ENCODE measurements at regions not wholly inside any gene's neighbourhood (a gene's known extent, or its start where the extent isn't known, plus 50 kb on each side); places are given as distances from the start of the nearest gene placed in this dataset.
A peak's percentile ranks its signal among the peaks of the same experiment; 100 is the strongest.

GRCh38 chrX:20487227-20487626 lies 220.5 kb upstream of the RPS6KA3 start:
- no peak overlapping the region for H3K4me3 Mint-ChIP-seq
- H3K36me3 Mint-ChIP-seq = no peaks in the 10 kb centered on the region
- H3K27ac Mint-ChIP-seq = no peak overlapping the region
- H3K4me1 Mint-ChIP-seq = peaks cover 5% of the 10 kb centered on the region
- no peak for DNase-seq
- no peaks in the 10 kb centered on the region for H3K27me3 Mint-ChIP-seq
- no peaks in the 10 kb centered on the region for H3K9me3 Mint-ChIP-seq

DNA sequence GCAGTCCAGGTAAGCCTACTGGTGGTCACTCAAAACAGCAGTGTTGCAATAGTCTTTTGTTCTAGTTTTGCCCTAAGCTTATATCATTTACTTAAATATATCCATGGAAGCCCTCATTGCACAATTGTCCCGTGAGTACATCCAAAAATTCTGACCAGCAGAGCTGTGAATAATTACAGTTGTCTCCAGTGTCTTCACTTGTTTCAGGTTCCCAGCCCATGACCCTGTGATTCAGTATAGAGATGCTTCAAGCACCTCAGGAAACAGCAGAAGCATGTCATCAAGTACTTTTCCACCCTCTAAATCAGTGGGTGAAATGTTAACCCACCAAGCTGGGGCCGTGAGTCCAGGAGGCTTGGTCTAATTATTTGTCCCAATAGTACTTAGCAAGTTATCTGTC lies 214.9 kb upstream of the RPS6KA3 start:
- no peaks in the 10 kb centered on the region for H3K36me3 Mint-ChIP-seq
- H3K4me1 Mint-ChIP-seq = no peaks in the 10 kb centered on the region
- H3K9me3 Mint-ChIP-seq = no peaks in the 10 kb centered on the region

DNA sequence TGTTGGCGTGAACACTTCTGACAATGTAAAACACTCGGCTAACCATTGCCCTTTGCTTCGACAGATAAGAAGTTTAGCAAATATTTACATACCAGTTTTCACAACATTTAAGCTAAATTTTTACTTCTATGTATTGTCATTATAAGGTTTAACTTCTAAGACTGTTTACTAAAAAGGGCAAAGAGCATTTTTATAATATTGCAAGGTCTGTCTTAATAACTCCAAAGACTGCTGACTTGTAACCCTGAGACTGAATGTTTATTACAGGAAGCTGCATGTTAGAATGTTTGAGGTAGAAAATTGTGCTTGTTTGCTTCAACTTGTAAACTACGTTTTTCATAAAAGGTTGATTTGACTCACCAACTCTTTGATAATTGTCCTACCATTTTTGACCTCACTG lies 213.2 kb upstream of the RPS6KA3 start:
- Mint-ChIP-seq H3K27me3 (no peaks in the 10 kb centered on the region), H3K9me3 (no peaks in the 10 kb centered on the region), H3K4me3 (no peak overlapping the region), H3K27ac (no peak overlapping the region), H3K4me1 (no peaks in the 10 kb centered on the region), H3K36me3 (no peaks in the 10 kb centered on the region)
- no peak for DNase-seq

More for the DNA sequence above, 214.9 kb upstream of the RPS6KA3 start:
- DNase-seq = no peak
- H3K27me3 Mint-ChIP-seq = no peaks in the 10 kb centered on the region
- H3K4me3 Mint-ChIP-seq = no peak overlapping the region
- H3K27ac Mint-ChIP-seq = no peak overlapping the region

- no peaks in the 10 kb centered on the region for H3K27me3 Mint-ChIP-seq
- no peaks in the 10 kb centered on the region for H3K36me3 Mint-ChIP-seq
- H3K9me3 Mint-ChIP-seq = no peaks in the 10 kb centered on the region
- DNase-seq = no peak
- H3K27ac Mint-ChIP-seq = no peak overlapping the region
- no peak overlapping the region for H3K4me3 Mint-ChIP-seq
- no peaks in the 10 kb centered on the region for H3K4me1 Mint-ChIP-seq
These were observed 212.3 kb upstream of the RPS6KA3 start for GRCh38 chrX:20479048-20479447.

GRCh38 chrX:20477836-20478524 lies 211.3 kb upstream of the RPS6KA3 start:
- no peaks in the 10 kb centered on the region for H3K4me1 Mint-ChIP-seq
- H3K9me3 Mint-ChIP-seq = no peaks in the 10 kb centered on the region
- H3K4me3 Mint-ChIP-seq = no peak overlapping the region
- H3K27me3 Mint-ChIP-seq = no peaks in the 10 kb centered on the region
- no peaks in the 10 kb centered on the region for H3K36me3 Mint-ChIP-seq
- H3K27ac Mint-ChIP-seq = no peak overlapping the region
- DNase-seq = no peak

DNA sequence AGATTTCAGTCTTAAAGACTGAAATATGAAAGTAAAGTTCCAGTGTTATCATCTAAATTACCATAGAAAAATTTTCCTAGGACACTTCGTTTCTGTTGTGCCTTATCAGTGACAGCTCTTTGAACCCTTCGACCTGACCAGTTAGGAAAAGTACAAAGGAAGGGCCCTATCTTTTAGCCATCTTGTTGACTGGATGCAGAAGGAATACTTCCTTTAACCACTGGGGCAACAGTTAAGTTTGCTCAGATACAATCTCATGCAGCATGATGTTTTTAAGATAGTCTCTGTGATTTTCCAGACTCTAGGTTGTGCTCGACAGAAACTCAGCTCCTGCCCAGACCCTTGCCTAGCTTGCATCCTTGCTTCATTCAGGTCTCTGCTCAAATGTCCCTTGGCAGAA lies 210.5 kb upstream of the RPS6KA3 start:
- Mint-ChIP-seq H3K9me3 (no peaks in the 10 kb centered on the region), H3K27ac (no peak overlapping the region), H3K27me3 (no peaks in the 10 kb centered on the region), H3K36me3 (no peaks in the 10 kb centered on the region), H3K4me3 (no peak overlapping the region), H3K4me1 (no peaks in the 10 kb centered on the region)
- no peak for DNase-seq

DNA sequence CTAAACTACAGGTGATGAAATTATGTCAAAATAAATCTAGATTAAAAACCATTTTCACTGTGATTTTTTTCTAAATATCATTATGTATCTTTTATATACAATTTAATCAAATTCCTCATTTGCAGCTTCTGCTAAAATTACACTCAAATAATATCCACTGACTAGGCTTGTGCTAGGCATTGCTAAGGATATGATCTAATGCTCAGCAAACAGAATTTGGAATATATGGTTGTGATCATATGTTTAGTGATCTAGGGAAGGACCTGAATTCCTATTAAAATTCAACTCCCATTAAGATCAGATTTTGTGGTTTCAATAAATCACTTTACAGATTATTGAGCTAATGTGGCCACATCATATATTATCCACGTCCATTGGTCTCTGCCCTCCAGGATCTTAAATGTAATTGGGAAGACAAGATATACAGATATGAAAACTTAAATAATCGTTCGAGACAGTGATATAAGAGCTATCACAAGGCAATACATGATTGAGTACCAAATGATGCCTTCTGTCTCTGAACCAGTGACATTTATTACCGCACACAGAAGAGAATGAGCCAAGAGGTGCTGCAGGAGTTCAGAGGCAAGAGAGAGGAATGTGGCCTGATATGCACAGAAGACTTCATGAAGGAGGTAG lies 206.0 kb upstream of the RPS6KA3 start:
- H3K27ac Mint-ChIP-seq = no peak overlapping the region

DNA sequence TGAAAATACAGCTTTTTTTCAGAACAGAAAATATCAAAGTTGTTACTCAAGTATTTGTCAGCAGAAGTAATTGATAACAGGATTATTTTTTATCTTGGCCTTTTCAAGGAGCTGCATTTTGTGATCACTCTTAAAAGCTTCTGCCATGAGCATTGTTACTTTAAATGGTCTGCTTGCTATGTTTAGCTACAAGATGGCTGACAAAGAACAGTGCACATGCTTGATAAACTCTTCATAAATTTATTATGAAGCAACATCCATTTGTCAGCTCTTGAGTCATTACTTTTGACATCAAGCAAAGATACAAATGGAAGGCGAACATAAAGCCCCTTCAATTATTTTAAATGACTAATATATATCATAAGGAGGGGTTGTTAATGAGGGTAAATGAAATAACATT lies 205.4 kb upstream of the RPS6KA3 start:
- no peak overlapping the region for H3K4me3 Mint-ChIP-seq
- no peaks in the 10 kb centered on the region for H3K36me3 Mint-ChIP-seq
- H3K27ac Mint-ChIP-seq = no peak overlapping the region
- no peaks in the 10 kb centered on the region for H3K27me3 Mint-ChIP-seq
- no peaks in the 10 kb centered on the region for H3K4me1 Mint-ChIP-seq
- H3K9me3 Mint-ChIP-seq = no peaks in the 10 kb centered on the region
- no peak for DNase-seq

More for the DNA sequence above, 206.0 kb upstream of the RPS6KA3 start:
- DNase-seq = no peak
- Mint-ChIP-seq H3K4me1 (no peaks in the 10 kb centered on the region), H3K27me3 (no peaks in the 10 kb centered on the region), H3K9me3 (no peaks in the 10 kb centered on the region), H3K36me3 (no peaks in the 10 kb centered on the region), H3K4me3 (no peak overlapping the region)

GRCh38 chrX:20471483-20471882 lies 204.8 kb upstream of the RPS6KA3 start:
- no peaks in the 10 kb centered on the region for H3K36me3 Mint-ChIP-seq
- no peaks in the 10 kb centered on the region for H3K4me1 Mint-ChIP-seq
- no peak overlapping the region for H3K4me3 Mint-ChIP-seq
- no peak for DNase-seq
- H3K27ac Mint-ChIP-seq = no peak overlapping the region
- no peaks in the 10 kb centered on the region for H3K9me3 Mint-ChIP-seq
- H3K27me3 Mint-ChIP-seq = no peaks in the 10 kb centered on the region

GRCh38 chrX:20463296-20464075 lies 196.8 kb upstream of the RPS6KA3 start:
- Mint-ChIP-seq H3K4me3 (no peak overlapping the region), H3K4me1 (peaks cover 32% of the 10 kb centered on the region), H3K27me3 (no peaks in the 10 kb centered on the region), H3K9me3 (peaks cover 5% of the 10 kb centered on the region), H3K36me3 (peaks cover 7% of the 10 kb centered on the region), H3K27ac (no peak overlapping the region)
- no peak for DNase-seq

DNA sequence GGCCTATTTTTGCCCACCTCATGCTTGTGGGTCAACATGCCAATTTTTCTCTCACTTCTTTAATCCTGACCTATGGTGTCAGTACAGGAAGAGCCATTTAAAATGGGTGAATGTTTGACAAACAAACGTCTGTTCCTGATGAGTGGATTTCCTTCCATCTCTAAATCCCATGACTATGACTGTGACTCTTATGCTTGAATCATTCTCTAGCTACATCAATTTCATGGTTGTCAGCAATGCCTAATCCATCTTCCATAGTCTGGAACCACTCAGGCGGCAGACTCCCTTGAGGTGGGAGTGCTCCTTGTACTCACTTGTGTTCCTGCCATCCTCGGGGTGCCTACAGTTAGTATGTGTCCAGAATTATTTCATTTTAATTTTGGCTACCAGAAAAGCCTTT lies 194.9 kb upstream of the RPS6KA3 start:
- no peaks in the 10 kb centered on the region for H3K27me3 Mint-ChIP-seq
- H3K27ac Mint-ChIP-seq = no peak overlapping the region
- H3K4me3 Mint-ChIP-seq = no peak overlapping the region
- DNase-seq = no peak
- peaks cover 7% of the 10 kb centered on the region for H3K36me3 Mint-ChIP-seq
- peaks cover 34% of the 10 kb centered on the region for H3K4me1 Mint-ChIP-seq
- peaks cover 6% of the 10 kb centered on the region for H3K9me3 Mint-ChIP-seq

- DNase-seq = no peak
- no peaks in the 10 kb centered on the region for H3K27me3 Mint-ChIP-seq
- peaks cover 7% of the 10 kb centered on the region for H3K36me3 Mint-ChIP-seq
- H3K27ac Mint-ChIP-seq = no peak overlapping the region
- no peak overlapping the region for H3K4me3 Mint-ChIP-seq
- H3K9me3 Mint-ChIP-seq = peaks cover 6% of the 10 kb centered on the region
- H3K4me1 Mint-ChIP-seq = peaks cover 34% of the 10 kb centered on the region
These were observed 194.3 kb upstream of the RPS6KA3 start for GRCh38 chrX:20461002-20461401.

GRCh38 chrX:20459410-20460350 lies 193.0 kb upstream of the RPS6KA3 start:
- H3K36me3 Mint-ChIP-seq = peaks cover 2% of the 10 kb centered on the region
- H3K9me3 Mint-ChIP-seq = peaks cover 3% of the 10 kb centered on the region
- H3K27ac Mint-ChIP-seq = peak overlapping the region; percentile 87
- H3K27me3 Mint-ChIP-seq = no peaks in the 10 kb centered on the region
- DNase-seq = peak; percentile 38
- peaks cover 37% of the 10 kb centered on the region for H3K4me1 Mint-ChIP-seq
- H3K4me3 Mint-ChIP-seq = peak overlapping the region; percentile 2

- Mint-ChIP-seq H3K27me3 (no peaks in the 10 kb centered on the region), H3K36me3 (no peaks in the 10 kb centered on the region), H3K9me3 (peaks cover 2% of the 10 kb centered on the region), H3K27ac (no peak overlapping the region), H3K4me1 (peaks cover 48% of the 10 kb centered on the region), H3K4me3 (no peak overlapping the region)
- no peak for DNase-seq
These were observed 190.3 kb upstream of the RPS6KA3 start for GRCh38 chrX:20456971-20457370.

DNA sequence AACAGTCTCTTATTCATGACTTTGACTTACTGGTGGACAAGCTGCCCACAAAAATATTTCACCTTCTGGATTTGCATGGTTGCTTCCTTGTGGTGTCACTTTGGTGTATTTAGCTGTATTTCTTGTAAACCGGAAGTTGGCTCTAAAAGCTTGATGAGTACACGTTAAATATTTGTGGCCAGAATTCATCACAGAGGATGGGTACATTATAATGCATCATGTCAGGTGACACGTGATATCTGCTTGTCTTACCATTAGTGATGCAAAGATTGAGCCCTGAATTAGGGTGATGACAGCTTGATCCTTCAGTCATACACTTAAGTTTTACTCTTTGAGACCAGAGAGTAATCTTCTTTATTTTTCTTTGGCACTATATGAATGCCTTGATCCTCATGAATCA lies 188.3 kb upstream of the RPS6KA3 start:
- Mint-ChIP-seq H3K4me3 (no peak overlapping the region), H3K36me3 (peaks cover 3% of the 10 kb centered on the region), H3K27ac (no peak overlapping the region), H3K9me3 (peaks cover 4% of the 10 kb centered on the region), H3K4me1 (peaks cover 45% of the 10 kb centered on the region), H3K27me3 (no peaks in the 10 kb centered on the region)
- no peak for DNase-seq

Measured in activated naive CD8-positive, alpha-beta T cell treated with anti-CD3 and anti-CD28 coated beads for 36 hours (primary cell).